HEK293 (cell line): ENCODE measurements at regions not wholly inside any gene's neighbourhood (a gene's known extent, or its start where the extent isn't known, plus 50 kb on each side); places are given as distances from the start of the nearest gene placed in this dataset.

Experiments
- CTCF ChIP-seq: fragments of 450-650 bp; formaldehyde crosslinking; IDR thresholded peaks from 2 replicates; pipeline ENCODE4 v1.5.1; 2016; ENCODE audit warnings: missing biosample characterization, missing genetic modification characterization
- PRDM6 ChIP-seq: fragments of 450-650 bp; formaldehyde crosslinking; IDR thresholded peaks from 2 replicates; pipeline ENCODE4 v1.5.1; 2017; ENCODE audit warnings: missing biosample characterization, missing genetic modification characterization
- REPIN1 ChIP-seq: fragments of 450-650 bp; formaldehyde crosslinking; IDR thresholded peaks from 2 replicates; pipeline ENCODE4 v1.5.1; 2017; ENCODE audit warnings: missing biosample characterization, missing genetic modification characterization, low read depth
- SCRT2 ChIP-seq: fragments of 450-650 bp; formaldehyde crosslinking; IDR thresholded peaks from 2 replicates; pipeline ENCODE4 v1.5.1; 2016; ENCODE audit warnings: missing biosample characterization, missing genetic modification characterization
- YY1 ChIP-seq: fragments of 450-650 bp; formaldehyde crosslinking; IDR thresholded peaks from 2 replicates; pipeline ENCODE4 v1.5.1; 2018; ENCODE audit warnings: missing biosample characterization, missing genetic modification characterization
- ZBTB1 ChIP-seq: fragments of 450-650 bp; formaldehyde crosslinking; IDR thresholded peaks from 2 replicates; pipeline ENCODE4 v1.5.1; 2016; ENCODE audit warnings: missing biosample characterization, missing genetic modification characterization
- ZNF548 ChIP-seq: fragments of 450-650 bp; formaldehyde crosslinking; IDR thresholded peaks from 2 replicates; pipeline ENCODE4 v1.5.1; 2016; ENCODE audit warnings: missing biosample characterization, missing genetic modification characterization

DNA sequence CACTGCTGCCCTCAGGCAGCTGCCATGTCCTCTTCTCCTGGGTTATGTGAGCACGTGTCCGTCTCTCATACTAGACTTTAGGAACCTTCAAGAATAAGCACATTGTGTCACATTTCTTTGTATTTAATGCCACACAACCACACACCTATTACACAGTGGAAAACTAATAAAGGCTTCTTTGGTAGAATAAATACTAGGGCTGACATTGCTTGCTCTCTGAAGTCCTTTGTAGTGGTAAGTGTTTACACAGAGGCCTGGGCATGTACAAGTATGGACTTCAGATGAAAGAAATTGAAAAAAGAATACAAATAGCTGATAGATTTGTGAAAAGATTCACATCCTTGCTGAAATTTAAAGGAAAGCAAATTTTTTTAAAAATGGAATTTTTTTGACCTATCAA lies 188.1 kb upstream of the CCL2 start:
- TF ChIP-seq PRDM6 (tag by site-specific recombination) (no peak), SCRT2 (tag by site-specific recombination) (no peak), REPIN1 (tag by site-specific recombination) (no peak), ZNF548 (no peak), CTCF (tag by site-specific recombination) (no peak), ZBTB1 (tag by site-specific recombination) (no peak), YY1 (no peak)
